ENCODE measurements at regions not wholly inside any gene's neighbourhood (a gene's known extent, or its start where the extent isn't known, plus 50 kb on each side); places are given as distances from the start of the nearest gene placed in this dataset.
"Not testable (repeated sequence)": the region's sequence is repeated elsewhere in the genome, so short reads cannot be mapped to it uniquely, and the experiment has no call there.

DNA sequence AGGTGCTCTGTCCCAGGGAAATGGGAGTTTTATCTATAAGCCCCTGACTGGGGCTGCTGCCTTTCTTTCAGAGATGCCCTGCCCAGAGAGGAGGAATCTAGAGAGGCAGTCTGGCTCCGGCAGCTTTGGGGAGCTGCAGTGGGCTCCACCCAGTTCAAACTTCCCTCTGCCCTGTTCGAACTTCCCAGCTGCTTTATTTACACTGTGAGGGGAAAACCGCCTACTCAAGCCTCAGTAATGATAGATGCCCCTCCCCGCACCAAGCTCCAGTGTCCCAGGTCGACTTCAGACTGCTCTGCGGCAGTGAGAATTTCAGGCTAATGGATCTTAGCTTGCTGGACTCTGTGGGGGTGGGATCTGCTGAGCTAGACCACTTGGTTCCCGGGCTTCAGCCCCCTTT, 83.0 kb upstream of the SP4 start:
- TF ChIP-seq, protein P1, sequence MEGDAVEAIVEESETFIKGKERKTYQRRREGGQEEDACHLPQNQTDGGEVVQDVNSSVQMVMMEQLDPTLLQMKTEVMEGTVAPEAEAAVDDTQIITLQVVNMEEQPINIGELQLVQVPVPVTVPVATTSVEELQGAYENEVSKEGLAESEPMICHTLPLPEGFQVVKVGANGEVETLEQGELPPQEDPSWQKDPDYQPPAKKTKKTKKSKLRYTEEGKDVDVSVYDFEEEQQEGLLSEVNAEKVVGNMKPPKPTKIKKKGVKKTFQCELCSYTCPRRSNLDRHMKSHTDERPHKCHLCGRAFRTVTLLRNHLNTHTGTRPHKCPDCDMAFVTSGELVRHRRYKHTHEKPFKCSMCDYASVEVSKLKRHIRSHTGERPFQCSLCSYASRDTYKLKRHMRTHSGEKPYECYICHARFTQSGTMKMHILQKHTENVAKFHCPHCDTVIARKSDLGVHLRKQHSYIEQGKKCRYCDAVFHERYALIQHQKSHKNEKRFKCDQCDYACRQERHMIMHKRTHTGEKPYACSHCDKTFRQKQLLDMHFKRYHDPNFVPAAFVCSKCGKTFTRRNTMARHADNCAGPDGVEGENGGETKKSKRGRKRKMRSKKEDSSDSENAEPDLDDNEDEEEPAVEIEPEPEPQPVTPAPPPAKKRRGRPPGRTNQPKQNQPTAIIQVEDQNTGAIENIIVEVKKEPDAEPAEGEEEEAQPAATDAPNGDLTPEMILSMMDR (conservative IDR thresholded peaks at IDR 0.05; ENCODE audit: low read length): not testable (repeated sequence)
- TF ChIP-seq EZH2phosphoT487 (IDR thresholded peaks at IDR 0.05; ENCODE audit: borderline replicate concordance): not testable (repeated sequence)
